ENCODE measurements at regions not wholly inside any gene's neighbourhood (a gene's known extent, or its start where the extent isn't known, plus 50 kb on each side); places are given as distances from the start of the nearest gene placed in this dataset.

GRCh38 chr11:80610516-80610915 lies 1169.7 kb upstream of the TENM4 start:
- dilution Hi-C loops (cut with HindIII; ENCODE audit: low sequenced_read_pairs, unreplicated experiment) (no loop called here), in situ Hi-C loops (cut with MboI; ENCODE audit: low sequenced_read_pairs) (no loop called here), intact Hi-C loops (cut with micrococcal nuclease) (no loop called here)
- no peak overlapping the region for H4K91ac ChIP-seq (ENCODE audit: insufficient read depth, low read depth, low read length)
- BruUV-seq (replicated peaks), result no TSS peak
- no peak overlapping the region for H3K4ac ChIP-seq (ENCODE audit: low read depth, low read length)
- no peaks in the 10 kb centered on the region for H3K9me3 ChIP-seq (ENCODE audit: control insufficient read depth, insufficient read depth, low read length)
- no peak for TF ChIP-seq RCOR1 (IDR thresholded peaks at IDR 0.05; ENCODE audit: insufficient replicate concordance, low read length)
- TF ChIP-seq ELK1 (IDR thresholded peaks at IDR 0.05; ENCODE audit: borderline replicate concordance, low read depth, low read length), result no peak
- no peak for TF ChIP-seq NFE2L2 (IDR thresholded peaks at IDR 0.05; ENCODE audit: low read depth, low read length)
- TF ChIP-seq MXI1 (IDR thresholded peaks at IDR 0.05; ENCODE audit: borderline replicate concordance, low read depth, low read length), result no peak
- no peak for TF ChIP-seq SMC3 (IDR thresholded peaks at IDR 0.05; ENCODE audit: low read depth, low read length)
- TF ChIP-seq CHD1 (IDR thresholded peaks at IDR 0.05; ENCODE audit: low read depth, low read length), result no peak
- H2AK9ac ChIP-seq (replicated peaks; ENCODE audit: low read depth, low read length, poor library complexity), result no peak overlapping the region
- ChIA-PET CTCF (no interaction called here), POLR2A (ENCODE audit: unreplicated experiment) (no interaction called here)
- no peaks in the 10 kb centered on the region for H3K27me3 ChIP-seq (ENCODE audit: control insufficient read depth, insufficient read depth, low read length)
- no peaks in the 10 kb centered on the region for H3K36me3 ChIP-seq (ENCODE audit: control insufficient read depth, insufficient read depth, low read length)
- H3K4me1 ChIP-seq (ENCODE audit: control insufficient read depth, insufficient read depth, low read length), result no peaks in the 10 kb centered on the region
- no peak overlapping the region for H2BK20ac ChIP-seq (ENCODE audit: low read depth, low read length)
- H3K14ac ChIP-seq (replicated peaks; ENCODE audit: low read depth, low read length), result no peak overlapping the region
- H2BK5ac ChIP-seq (ENCODE audit: low read depth, low read length, poor library complexity, severe bottlenecking), result no peak overlapping the region
- H3K23ac ChIP-seq (ENCODE audit: low read depth, low read length), result no peak overlapping the region
- H3K56ac ChIP-seq (ENCODE audit: extremely low read depth, insufficient read depth, low read length), result no peak overlapping the region
- DNase-seq (no peak), ATAC-seq (ENCODE audit: low read depth) (no peak)
- H2BK15ac ChIP-seq (ENCODE audit: low read depth, low read length), result no peak overlapping the region
- no peak overlapping the region for H3K4me3 ChIP-seq (ENCODE audit: insufficient read depth, low read depth, low read length)
- H2BK120ac ChIP-seq (ENCODE audit: low read depth, low read length), result no peak overlapping the region
- H4K8ac ChIP-seq (ENCODE audit: low read depth in 2 of 2, low read length in 2 of 2), result no peak overlapping the region
- no peaks in the 10 kb centered on the region for H3K79me1 ChIP-seq (ENCODE audit: low read depth in 1 of 2, low read length in 2 of 2)
- H2AK5ac ChIP-seq (ENCODE audit: low read depth, low read length), result no peak overlapping the region
- no peak overlapping the region for H2AFZ ChIP-seq (replicated peaks; ENCODE audit: low read length, poor library complexity)
- no peak overlapping the region for H3K4me2 ChIP-seq (ENCODE audit: low read depth, low read length)
- H3K9ac ChIP-seq (ENCODE audit: low read depth, low read length), result no peak overlapping the region
- no peak overlapping the region for H3K18ac ChIP-seq (ENCODE audit: low read depth, low read length)
- no peaks in the 10 kb centered on the region for H3K9me1 ChIP-seq (ENCODE audit: insufficient read depth, low read length)
- H4K5ac ChIP-seq (ENCODE audit: low read depth, low read length), result no peak overlapping the region
- H4K20me1 ChIP-seq (ENCODE audit: insufficient read depth, low read length), result no peaks in the 10 kb centered on the region
- WGBS, 2 experiments (ENCODE audit: extremely low coverage in 2 of 2, insufficient read length in 1 of 2), result 70% methylated on average over 2 of the region's 7 CpGs; no CpG with 5 or more reads in 1 of the 2 experiments
- no peak overlapping the region for H3K27ac ChIP-seq (ENCODE audit: insufficient read depth, low read length)
